Keratinocyte (primary cell): ENCODE measurements at regions not wholly inside any gene's neighbourhood (a gene's known extent, or its start where the extent isn't known, plus 50 kb on each side); places are given as distances from the start of the nearest gene placed in this dataset.

Experiments used
- EZH2 ChIP-seq: IDR thresholded peaks from one replicate; pipeline ENCODE4 v1.6.1; 2012; ENCODE audit warnings: inconsistent platforms, mild to moderate bottlenecking, low read length, moderate library complexity
- TF ChIP-seq, protein P1 (sequence below), 3 experiments: IDR thresholded peaks in 1 of 3; conservative IDR thresholded peaks in 1 of 3; optimal IDR thresholded peaks in 1 of 3; 2 replicates in 2 of 3; 3 replicates in 1 of 3; pipeline versions ENCODE3 to v1.5.1; 2011; ENCODE audit warnings: low read length in 3 of 3, mild to moderate bottlenecking in 3 of 3, moderate library complexity in 2 of 3, control low read depth in 1 of 3, inconsistent platforms in 1 of 3; ENCODE audit not compliant: insufficient read depth in 2 of 3; ENCODE audit errors: extremely low read depth in 1 of 3

DNA sequence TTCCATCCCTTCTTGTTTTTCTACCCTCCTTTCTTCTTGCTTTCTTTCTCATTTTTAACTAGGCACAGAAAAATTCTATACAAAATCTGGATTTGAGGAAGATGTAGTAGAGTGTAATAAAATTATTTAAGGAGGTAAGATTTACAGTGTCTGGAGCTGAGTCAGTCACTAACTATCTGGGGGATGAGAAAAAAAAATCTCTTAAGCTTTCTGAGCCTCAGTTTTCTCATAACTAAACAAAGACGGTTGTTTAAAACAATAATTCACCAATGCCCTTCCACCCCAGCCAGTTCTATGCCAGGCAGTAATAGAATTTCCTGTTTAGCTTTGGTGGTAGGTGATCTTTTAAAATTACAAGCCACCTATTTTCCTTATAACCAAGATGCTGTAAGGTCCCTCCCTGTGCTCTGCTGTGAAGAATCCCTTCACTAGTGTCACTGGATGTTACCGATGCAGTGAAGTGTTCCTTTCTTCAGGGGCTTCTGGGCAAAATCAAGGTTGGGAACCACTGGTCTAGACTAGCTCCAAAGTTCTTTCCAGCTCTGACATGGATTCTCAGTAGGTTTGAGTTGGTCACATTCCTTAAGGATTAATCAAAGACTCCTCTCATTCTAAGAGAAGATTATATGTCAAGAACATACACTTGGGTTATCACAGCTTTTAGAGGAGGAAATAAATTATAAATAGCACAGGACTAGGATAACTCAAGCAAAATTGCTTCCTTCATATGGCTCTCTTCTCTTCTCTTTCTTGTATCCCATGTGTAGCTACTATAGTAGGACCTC is 289.0 kb downstream of the CDH2 start:
- TF ChIP-seq, protein P1, sequence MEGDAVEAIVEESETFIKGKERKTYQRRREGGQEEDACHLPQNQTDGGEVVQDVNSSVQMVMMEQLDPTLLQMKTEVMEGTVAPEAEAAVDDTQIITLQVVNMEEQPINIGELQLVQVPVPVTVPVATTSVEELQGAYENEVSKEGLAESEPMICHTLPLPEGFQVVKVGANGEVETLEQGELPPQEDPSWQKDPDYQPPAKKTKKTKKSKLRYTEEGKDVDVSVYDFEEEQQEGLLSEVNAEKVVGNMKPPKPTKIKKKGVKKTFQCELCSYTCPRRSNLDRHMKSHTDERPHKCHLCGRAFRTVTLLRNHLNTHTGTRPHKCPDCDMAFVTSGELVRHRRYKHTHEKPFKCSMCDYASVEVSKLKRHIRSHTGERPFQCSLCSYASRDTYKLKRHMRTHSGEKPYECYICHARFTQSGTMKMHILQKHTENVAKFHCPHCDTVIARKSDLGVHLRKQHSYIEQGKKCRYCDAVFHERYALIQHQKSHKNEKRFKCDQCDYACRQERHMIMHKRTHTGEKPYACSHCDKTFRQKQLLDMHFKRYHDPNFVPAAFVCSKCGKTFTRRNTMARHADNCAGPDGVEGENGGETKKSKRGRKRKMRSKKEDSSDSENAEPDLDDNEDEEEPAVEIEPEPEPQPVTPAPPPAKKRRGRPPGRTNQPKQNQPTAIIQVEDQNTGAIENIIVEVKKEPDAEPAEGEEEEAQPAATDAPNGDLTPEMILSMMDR (optimal IDR thresholded peaks at IDR 0.05 in 1 of 3, IDR thresholded peaks at IDR 0.05 in 1 of 3, conservative IDR thresholded peaks at IDR 0.05 in 1 of 3; ENCODE audit: extremely low read depth in 1 of 3, insufficient read depth in 2 of 3, low read length in 3 of 3): no peak
- no peak for TF ChIP-seq EZH2
